CD4-positive, alpha-beta memory T cell (primary cell): ENCODE measurements at regions not wholly inside any gene's neighbourhood (a gene's known extent, or its start where the extent isn't known, plus 50 kb on each side); places are given as distances from the start of the nearest gene placed in this dataset.

ENCODE experiments used
- CTCF ChIA-PET: fragments of 350-600 bp; sonication (Branson Sonifier 250); formaldehyde crosslinking; loops from one replicate; lab custom pipeline; 2021; ENCODE audit warnings: inconsistent platforms; ENCODE audit not compliant: partially characterized antibody; lab: Charles Lee
- POLR2A ChIA-PET: fragments of 350-600 bp; sonication (Branson Sonifier 250); formaldehyde crosslinking; loops from one replicate; lab custom pipeline; 2021; ENCODE audit not compliant: partially characterized antibody; lab: Charles Lee
- DNase-seq, 5 donors: peaks; one replicate each; pipeline versions ENCODE4 v3.0.0 to v3.0.0-alpha.2; 2020 to 2022; ENCODE audit warnings: mixed read lengths in 1 of 5
- H3K27ac ChIP-seq: one replicate; pipeline ENCODE4 v1.7.0; 2013; ENCODE audit warnings: low read depth, low read length
- H3K27me3 ChIP-seq: 2 replicates; pipeline ENCODE4 v1.7.0; 2013; ENCODE audit warnings: mild to moderate bottlenecking, low read length, moderate library complexity; ENCODE audit not compliant: insufficient read depth
- H3K36me3 ChIP-seq: 2 replicates; pipeline ENCODE4 v1.7.0; 2013; ENCODE audit warnings: mild to moderate bottlenecking, low read length, moderate library complexity; ENCODE audit not compliant: insufficient read depth
- H3K4me1 ChIP-seq: 2 replicates; pipeline ENCODE4 v1.7.0; 2013; ENCODE audit warnings: mild to moderate bottlenecking, low read length, moderate library complexity; ENCODE audit not compliant: insufficient read depth
- H3K4me3 ChIP-seq, 2 donors: one replicate each; pipeline ENCODE4 v1.7.0; 2013; ENCODE audit warnings: low read length in 2 of 2, mild to moderate bottlenecking in 1 of 2
- H3K9me3 ChIP-seq, 2 donors: one replicate each; pipeline ENCODE4 v1.7.0; 2013; ENCODE audit warnings: low read length in 2 of 2, control low read depth in 1 of 2; ENCODE audit not compliant: control insufficient read depth in 1 of 2
- H3K27ac Mint-ChIP-seq, 7 donors: one replicate each; pipeline ENCODE4 v1.8.0; 2020 to 2021; ENCODE audit warnings: mixed read lengths in 7 of 7, mild to moderate bottlenecking in 6 of 7, inconsistent platforms in 3 of 7, moderate library complexity in 3 of 7
- H3K27me3 Mint-ChIP-seq, 2 donors: one replicate each; pipeline ENCODE4 v1.8.0; 2020 to 2021; ENCODE audit warnings: mixed read lengths in 2 of 2
- H3K36me3 Mint-ChIP-seq, 2 donors: one replicate each; pipeline ENCODE4 v1.8.0; 2020 to 2021; ENCODE audit warnings: mixed read lengths in 2 of 2, inconsistent platforms in 1 of 2, mild to moderate bottlenecking in 1 of 2
- H3K4me1 Mint-ChIP-seq, 4 donors: one replicate each; pipeline ENCODE4 v1.8.0; 2020 to 2021; ENCODE audit warnings: mixed read lengths in 4 of 4, mild to moderate bottlenecking in 1 of 4
- H3K4me3 Mint-ChIP-seq, 8 donors: one replicate each; pipeline ENCODE4 v1.8.0; 2020 to 2021; ENCODE audit warnings: mixed read lengths in 8 of 8, mild to moderate bottlenecking in 7 of 8, moderate library complexity in 6 of 8, inconsistent platforms in 3 of 8
- H3K9me3 Mint-ChIP-seq, 8 donors: one replicate each; pipeline ENCODE4 v1.8.0; 2020 to 2021; ENCODE audit warnings: mixed read lengths in 8 of 8, mild to moderate bottlenecking in 5 of 8, inconsistent platforms in 3 of 8, moderate library complexity in 1 of 8
- intact Hi-C: fragments of 100-400 bp; cut with micrococcal nuclease; formaldehyde crosslinking; loops from one replicate; pipeline ENCODE4 v1.15.1; 2023

- POLR2A ChIA-PET = interaction anchor here (0.7 to 1.2 kb wide), 2 partner anchors 57 to 487 kb away, joined by 3 read pairs; no protein-coding TSS in a partner anchor
- Mint-ChIP-seq H3K9me3 (no peaks in the 10 kb centered on the region), H3K36me3 (no peaks in the 10 kb centered on the region), H3K27ac (no peak overlapping the region), H3K4me3 (no peak overlapping the region), H3K27me3 (no peaks in the 10 kb centered on the region), H3K4me1 (peaks cover 17 to 30% (median 26%) of the 10 kb centered on the region in 4 donors)
- Histone ChIP-seq H3K27me3 (no peaks in the 10 kb centered on the region), H3K9me3 (no peaks in the 10 kb centered on the region), H3K27ac (no peak overlapping the region), H3K36me3 (no peaks in the 10 kb centered on the region), H3K4me1 (peaks cover 21% of the 10 kb centered on the region), H3K4me3 (no peak overlapping the region)
- no peak for DNase-seq
- intact Hi-C loops = no loop called here
- CTCF ChIA-PET = no interaction called here
These were observed 76.6 kb upstream of the UBAC2 start for GRCh38 chr13:99124046-99124400.

- peak overlapping the region in 4 of 7 donors; percentile 5 to 37 (median 24) for H3K27ac Mint-ChIP-seq
- Histone ChIP-seq H3K4me1 (peaks cover 21% of the 10 kb centered on the region), H3K4me3 (no peak overlapping the region), H3K27ac (no peak overlapping the region), H3K9me3 (no peaks in the 10 kb centered on the region), H3K36me3 (no peaks in the 10 kb centered on the region), H3K27me3 (no peaks in the 10 kb centered on the region)
- no peaks in the 10 kb centered on the region for H3K36me3 Mint-ChIP-seq
- intact Hi-C loops = no loop called here
- peaks cover 14 to 28% (median 23%) of the 10 kb centered on the region in 4 donors for H3K4me1 Mint-ChIP-seq
- H3K27me3 Mint-ChIP-seq = no peaks in the 10 kb centered on the region
- no peaks in the 10 kb centered on the region for H3K9me3 Mint-ChIP-seq
- ChIA-PET CTCF (no interaction called here), POLR2A (no interaction called here)
- DNase-seq = peak in 3 of 5 donors; percentile 8 to 36 (median 15)
- H3K4me3 Mint-ChIP-seq = peak overlapping the region in 5 of 8 donors; percentile 17 to 61 (median 27)
These were observed 75.8 kb upstream of the UBAC2 start for GRCh38 chr13:99124794-99125316.

- POLR2A ChIA-PET = no interaction called here
These were observed 75.2 kb upstream of the UBAC2 start for GRCh38 chr13:99125326-99125915.

GRCh38 chr13:99126821-99127220 lies 73.8 kb upstream of the UBAC2 start:
- CTCF ChIA-PET = no interaction called here
- H3K4me1 Mint-ChIP-seq = peaks cover 14 to 27% (median 19%) of the 10 kb centered on the region in 4 donors
- intact Hi-C loops = no loop called here

More at GRCh38 chr13:99125326-99125915, 75.2 kb upstream of the UBAC2 start:
- Histone ChIP-seq H3K9me3 (no peaks in the 10 kb centered on the region), H3K36me3 (no peaks in the 10 kb centered on the region), H3K27ac (no peak overlapping the region), H3K4me1 (peaks cover 21% of the 10 kb centered on the region), H3K4me3 (no peak overlapping the region), H3K27me3 (no peaks in the 10 kb centered on the region)
- Mint-ChIP-seq H3K9me3 (no peaks in the 10 kb centered on the region), H3K27me3 (no peaks in the 10 kb centered on the region), H3K36me3 (no peaks in the 10 kb centered on the region), H3K27ac (peak overlapping the region in 3 of 7 donors; percentile 5 to 37 (median 27)), H3K4me3 (peak overlapping the region in 3 of 8 donors; percentile 24 to 61 (median 40)), H3K4me1 (peaks cover 14 to 28% (median 22%) of the 10 kb centered on the region in 4 donors)
- CTCF ChIA-PET = no interaction called here
- intact Hi-C loops = no loop called here
- no peak for DNase-seq

GRCh38 chr13:99129050-99129449 lies 71.6 kb upstream of the UBAC2 start:
- POLR2A ChIA-PET = no interaction called here
- peaks cover 9 to 17% (median 13%) of the 10 kb centered on the region in 4 donors for H3K4me1 Mint-ChIP-seq
- intact Hi-C loops = no loop called here
- Histone ChIP-seq H3K36me3 (no peaks in the 10 kb centered on the region), H3K9me3 (no peaks in the 10 kb centered on the region), H3K27me3 (no peaks in the 10 kb centered on the region), H3K4me1 (peaks cover 13% of the 10 kb centered on the region), H3K4me3 (no peak overlapping the region), H3K27ac (no peak overlapping the region)
- no peak overlapping the region for H3K27ac Mint-ChIP-seq
- H3K9me3 Mint-ChIP-seq = no peaks in the 10 kb centered on the region
- no peaks in the 10 kb centered on the region for H3K36me3 Mint-ChIP-seq
- no peak overlapping the region for H3K4me3 Mint-ChIP-seq
- CTCF ChIA-PET = interaction anchor here (1.5 to 1.6 kb wide), 2 partner anchors 10 to 100 kb away, joined by 4 to 5 read pairs; no protein-coding TSS in a partner anchor
- DNase-seq = no peak
- no peaks in the 10 kb centered on the region for H3K27me3 Mint-ChIP-seq

More at GRCh38 chr13:99126821-99127220, 73.8 kb upstream of the UBAC2 start:
- Mint-ChIP-seq H3K4me3 (no peak overlapping the region), H3K27me3 (no peaks in the 10 kb centered on the region), H3K9me3 (no peaks in the 10 kb centered on the region), H3K36me3 (no peaks in the 10 kb centered on the region), H3K27ac (no peak overlapping the region)
- POLR2A ChIA-PET = no interaction called here
- no peak overlapping the region for H3K27ac ChIP-seq
- no peak overlapping the region for H3K4me3 ChIP-seq
- no peaks in the 10 kb centered on the region for H3K9me3 ChIP-seq
- H3K36me3 ChIP-seq = no peaks in the 10 kb centered on the region
- no peak for DNase-seq
- peaks cover 18% of the 10 kb centered on the region for H3K4me1 ChIP-seq
- H3K27me3 ChIP-seq = no peaks in the 10 kb centered on the region

- Histone ChIP-seq H3K27me3 (no peaks in the 10 kb centered on the region), H3K4me3 (no peak overlapping the region), H3K9me3 (no peaks in the 10 kb centered on the region), H3K36me3 (no peaks in the 10 kb centered on the region), H3K4me1 (peaks cover 5% of the 10 kb centered on the region), H3K27ac (no peak overlapping the region)
- intact Hi-C loops = no loop called here
- no peaks in the 10 kb centered on the region for H3K27me3 Mint-ChIP-seq
- H3K9me3 Mint-ChIP-seq = peaks cover 0 to 1% (median 0%) of the 10 kb centered on the region in 8 donors
- ChIA-PET CTCF (no interaction called here), POLR2A (no interaction called here)
- DNase-seq = no peak
- H3K27ac Mint-ChIP-seq = peak overlapping the region in 1 of 7 donors; percentile 13
- peaks cover 3 to 8% (median 5%) of the 10 kb centered on the region in 4 donors for H3K4me1 Mint-ChIP-seq
- no peak overlapping the region for H3K4me3 Mint-ChIP-seq
- H3K36me3 Mint-ChIP-seq = no peaks in the 10 kb centered on the region
These were observed 70.7 kb upstream of the UBAC2 start for GRCh38 chr13:99129951-99130350.

- no peaks in the 10 kb centered on the region for H3K36me3 Mint-ChIP-seq
- H3K27me3 Mint-ChIP-seq = no peaks in the 10 kb centered on the region
- H3K9me3 Mint-ChIP-seq = peaks cover 0 to 1% (median 0%) of the 10 kb centered on the region in 8 donors
- no peaks in the 10 kb centered on the region for H3K9me3 ChIP-seq
- no peak overlapping the region for H3K4me3 ChIP-seq
- no peak for DNase-seq
- H3K4me3 Mint-ChIP-seq = no peak overlapping the region
- H3K4me1 Mint-ChIP-seq = peaks cover 0 to 3% (median under 1%) of the 10 kb centered on the region in 4 donors
- no peaks in the 10 kb centered on the region for H3K4me1 ChIP-seq
- no peak overlapping the region for H3K27ac ChIP-seq
- H3K27ac Mint-ChIP-seq = no peak overlapping the region
- no peaks in the 10 kb centered on the region for H3K27me3 ChIP-seq
- no peaks in the 10 kb centered on the region for H3K36me3 ChIP-seq
- intact Hi-C loops = no loop called here
- CTCF ChIA-PET = interaction anchor here (0.6 kb wide), 1 partner anchor 13 kb away, joined by 4 read pairs; no protein-coding TSS in a partner anchor
- POLR2A ChIA-PET = no interaction called here
These were observed 69.2 kb upstream of the UBAC2 start for GRCh38 chr13:99131410-99131809.
